HG03095 (cell line): ENCODE measurements at regions not wholly inside any gene's neighbourhood (a gene's known extent, or its start where the extent isn't known, plus 50 kb on each side); places are given as distances from the start of the nearest gene placed in this dataset.
"Not testable (repeated sequence)": the region's sequence is repeated elsewhere in the genome, so short reads cannot be mapped to it uniquely, and the experiment has no call there.

ENCODE experiments used
- ATAC-seq: cut with Tn5 transposase; IDR thresholded peaks from one replicate; pipeline ENCODE4 v1.9.1; 2021; ENCODE audit warnings: moderate library complexity; ENCODE audit not compliant: unreplicated experiment

GRCh38 chr6:57860481-57861315 lies 543.3 kb downstream of the PRIM2 start:
- ATAC-seq = not testable (repeated sequence)

- ATAC-seq = not testable (repeated sequence)
Observed at GRCh38 chr6:57870083-57870482, 552.7 kb downstream of the PRIM2 start.

GRCh38 chr6:57873424-57873823 lies 556.0 kb downstream of the PRIM2 start:
- not testable (repeated sequence) for ATAC-seq

- ATAC-seq = not testable (repeated sequence)
Observed at GRCh38 chr6:57876659-57877058, 559.2 kb downstream of the PRIM2 start.

- not testable (repeated sequence) for ATAC-seq
Observed at GRCh38 chr6:57877729-57878128, 560.3 kb downstream of the PRIM2 start.

GRCh38 chr6:57878792-57879191 lies 561.4 kb downstream of the PRIM2 start:
- not testable (repeated sequence) for ATAC-seq

GRCh38 chr6:57898850-57899249 lies 581.4 kb downstream of the PRIM2 start:
- ATAC-seq = peak; percentile 63

- peak; percentile 45 for ATAC-seq
Observed at GRCh38 chr6:57900687-57901399, 583.4 kb downstream of the PRIM2 start.

- not testable (repeated sequence) for ATAC-seq
Observed at GRCh38 chr6:57901445-57901844, 584.0 kb downstream of the PRIM2 start.

GRCh38 chr6:57904356-57904755 lies 586.9 kb downstream of the PRIM2 start:
- ATAC-seq = not testable (repeated sequence)

GRCh38 chr6:57915300-57915699 lies 597.9 kb downstream of the PRIM2 start:
- ATAC-seq = not testable (repeated sequence)

- not testable (repeated sequence) for ATAC-seq
Observed at GRCh38 chr6:57942966-57943365, 625.5 kb downstream of the PRIM2 start.

GRCh38 chr6:57946084-57946768 lies 628.8 kb downstream of the PRIM2 start:
- ATAC-seq = not testable (repeated sequence)

- ATAC-seq = not testable (repeated sequence)
Observed at GRCh38 chr6:57946769-57947091, 629.3 kb downstream of the PRIM2 start.

GRCh38 chr6:57948481-57948880 lies 631.1 kb downstream of the PRIM2 start:
- not testable (repeated sequence) for ATAC-seq

GRCh38 chr6:57950430-57950829 lies 633.0 kb downstream of the PRIM2 start:
- not testable (repeated sequence) for ATAC-seq

GRCh38 chr6:57966757-57967156 lies 649.3 kb downstream of the PRIM2 start:
- ATAC-seq = not testable (repeated sequence)

- not testable (repeated sequence) for ATAC-seq
Observed at GRCh38 chr6:57971956-57972355, 654.5 kb downstream of the PRIM2 start.

GRCh38 chr6:57974653-57975052 lies 657.2 kb downstream of the PRIM2 start:
- no peak for ATAC-seq

- not testable (repeated sequence) for ATAC-seq
Observed at GRCh38 chr6:57975127-57975526, 657.7 kb downstream of the PRIM2 start.

- not testable (repeated sequence) for ATAC-seq
Observed at GRCh38 chr6:57976371-57976770, 658.9 kb downstream of the PRIM2 start.
